GM18498 (cell line): ENCODE measurements at regions not wholly inside any gene's neighbourhood (a gene's known extent, or its start where the extent isn't known, plus 50 kb on each side); places are given as distances from the start of the nearest gene placed in this dataset.

Experiments
- ATAC-seq: cut with Tn5 transposase; IDR thresholded peaks from one replicate; pipeline ENCODE4 v1.9.1; 2021; ENCODE audit warnings: mild to moderate bottlenecking, moderate library complexity; ENCODE audit not compliant: unreplicated experiment

DNA sequence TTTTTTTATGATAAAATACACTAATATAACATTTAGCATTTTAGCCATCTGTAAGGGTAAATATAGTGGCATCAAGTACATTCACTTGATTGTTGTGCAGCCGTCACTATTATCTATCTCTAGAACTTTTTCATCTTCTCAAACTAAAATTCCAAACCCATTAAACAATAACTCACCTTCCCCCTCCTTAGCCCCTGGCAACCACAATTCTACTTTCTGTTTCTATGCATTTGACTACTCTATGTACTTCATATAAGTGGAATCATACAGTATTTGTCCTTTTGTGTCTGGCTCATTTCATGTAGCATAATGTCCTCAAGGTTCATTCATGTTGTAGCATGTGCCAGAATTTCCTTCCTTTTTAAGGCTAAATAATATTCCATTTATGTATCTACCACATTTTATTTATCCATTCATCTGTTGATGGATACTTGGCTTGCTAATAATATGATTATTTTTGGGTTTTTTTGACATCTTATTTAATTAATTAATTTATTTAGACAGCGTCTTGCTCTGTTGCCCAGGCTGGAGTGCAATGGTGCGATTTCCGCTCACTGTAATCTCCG is 69.6 kb upstream of the MACF1 start:
- no peak for ATAC-seq

GRCh38 chr1:39136638-39137037 is 67.9 kb upstream of the MACF1 start:
- no peak for ATAC-seq

DNA sequence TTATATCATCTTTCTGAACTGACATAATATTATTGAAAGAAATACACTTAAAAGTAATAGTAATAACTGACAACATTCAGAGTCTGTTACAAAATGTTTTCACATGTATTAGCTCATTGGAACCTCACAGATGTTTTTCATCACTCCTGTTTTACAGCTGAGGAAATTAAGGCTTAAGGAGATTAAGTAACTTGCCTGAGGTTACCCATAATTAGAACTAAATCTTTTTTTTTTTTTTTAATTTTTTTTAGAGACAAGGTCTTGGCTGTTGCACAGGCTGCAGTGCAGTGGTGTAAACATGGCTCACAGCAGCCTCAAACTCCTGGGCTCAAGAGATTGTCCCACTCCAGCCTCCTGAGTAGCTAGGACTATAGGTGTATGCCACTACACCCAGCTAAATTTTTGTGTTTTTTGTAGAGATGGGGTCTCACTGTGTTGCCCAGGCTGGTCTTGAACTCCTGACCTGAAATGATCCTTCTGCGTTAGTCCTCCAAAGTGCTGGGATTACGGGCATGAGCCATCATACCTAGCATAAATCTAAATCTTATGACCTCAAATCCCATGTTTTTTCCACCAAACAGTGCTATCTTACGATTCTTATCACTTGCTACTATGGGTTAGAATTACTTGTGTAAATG is 64.7 kb upstream of the MACF1 start:
- ATAC-seq: no peak

- no peak for ATAC-seq
Measured at GRCh38 chr1:39141925-39142324, 62.6 kb upstream of the MACF1 start.

- ATAC-seq: no peak
Measured at GRCh38 chr1:39142401-39143060, 62.0 kb upstream of the MACF1 start.

- ATAC-seq: no peak
Measured at GRCh38 chr1:39144924-39145323, 59.6 kb upstream of the MACF1 start.

DNA sequence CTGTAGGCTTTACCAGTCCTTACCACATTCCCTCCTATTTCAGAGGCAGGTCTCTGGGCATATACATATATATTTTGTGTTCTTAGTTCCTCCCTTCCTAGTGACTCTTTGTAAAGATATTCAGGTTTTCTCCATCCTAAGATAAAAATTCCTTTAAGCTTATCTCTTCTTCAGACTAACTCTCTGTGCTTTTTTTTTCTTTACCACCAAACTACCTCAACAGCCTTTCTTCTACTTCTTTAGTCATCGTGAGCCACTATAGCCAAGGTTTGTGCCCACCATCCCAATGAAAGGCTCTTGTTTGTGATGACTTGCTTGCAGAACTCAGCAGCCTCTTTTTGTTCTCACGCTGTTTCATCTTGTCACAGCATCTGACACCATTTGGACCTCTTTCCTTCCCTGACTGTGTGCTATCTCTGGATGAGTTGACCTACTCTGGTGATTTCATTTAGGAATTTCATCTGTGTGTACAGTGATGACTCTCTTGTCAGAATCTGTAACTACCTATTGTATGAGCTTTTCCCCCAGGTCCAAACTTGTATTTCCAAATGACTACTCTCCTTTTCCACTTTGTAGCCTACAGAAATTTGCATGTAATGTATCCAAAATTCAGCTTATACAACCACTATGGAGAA is 59.0 kb upstream of the MACF1 start:
- ATAC-seq: no peak

- ATAC-seq: no peak
Measured at GRCh38 chr1:39146681-39147080, 57.8 kb upstream of the MACF1 start.

GRCh38 chr1:39147099-39148025 is 57.1 kb upstream of the MACF1 start:
- no peak for ATAC-seq

GRCh38 chr1:39148942-39149341 is 55.6 kb upstream of the MACF1 start:
- ATAC-seq: no peak

- no peak for ATAC-seq
Measured at GRCh38 chr1:39149509-39149908, 55.0 kb upstream of the MACF1 start.

- ATAC-seq: no peak
Measured at GRCh38 chr1:39150779-39151178, 53.7 kb upstream of the MACF1 start.

DNA sequence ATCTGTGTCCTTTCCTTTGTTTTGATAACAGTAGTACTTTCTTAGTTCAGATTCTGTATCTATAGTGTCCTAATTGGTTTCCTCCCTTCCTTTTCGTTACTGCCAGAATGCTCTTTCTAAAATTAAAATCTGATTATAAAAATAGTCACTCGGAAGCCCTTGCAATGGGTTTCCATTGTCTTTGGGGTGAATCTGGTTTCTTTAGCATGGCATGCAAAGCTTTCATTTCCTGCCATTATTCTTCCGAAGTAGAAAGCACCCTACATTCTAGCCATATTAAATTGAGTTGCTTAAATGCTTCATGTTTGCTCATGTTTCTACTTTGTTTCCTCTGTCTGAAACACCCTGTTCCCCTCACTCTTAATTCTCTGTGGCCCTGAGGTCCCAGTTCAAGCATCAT is 53.2 kb upstream of the MACF1 start:
- no peak for ATAC-seq

DNA sequence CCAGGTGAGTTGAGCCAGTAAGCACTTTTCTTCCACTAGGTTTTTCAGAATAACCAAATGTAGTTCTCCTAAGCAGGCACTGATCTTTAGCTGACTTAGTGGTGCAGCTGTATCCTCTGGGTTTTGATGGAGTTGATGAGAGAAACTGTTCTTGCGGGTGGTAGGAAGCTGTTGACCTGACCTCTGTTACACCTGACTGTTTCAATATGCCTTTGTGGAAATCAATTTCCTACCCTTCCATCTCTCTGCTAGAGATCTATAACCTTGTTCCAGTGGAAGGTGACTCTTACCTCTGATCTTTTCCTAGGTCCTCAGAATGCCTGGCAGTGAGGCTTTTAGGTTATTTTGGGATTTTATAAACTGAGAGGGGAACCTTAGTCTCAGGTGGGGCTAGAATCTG is 51.6 kb upstream of the MACF1 start:
- ATAC-seq: no peak

- ATAC-seq: no peak
Measured at GRCh38 chr1:39153684-39154083, 50.8 kb upstream of the MACF1 start.

DNA sequence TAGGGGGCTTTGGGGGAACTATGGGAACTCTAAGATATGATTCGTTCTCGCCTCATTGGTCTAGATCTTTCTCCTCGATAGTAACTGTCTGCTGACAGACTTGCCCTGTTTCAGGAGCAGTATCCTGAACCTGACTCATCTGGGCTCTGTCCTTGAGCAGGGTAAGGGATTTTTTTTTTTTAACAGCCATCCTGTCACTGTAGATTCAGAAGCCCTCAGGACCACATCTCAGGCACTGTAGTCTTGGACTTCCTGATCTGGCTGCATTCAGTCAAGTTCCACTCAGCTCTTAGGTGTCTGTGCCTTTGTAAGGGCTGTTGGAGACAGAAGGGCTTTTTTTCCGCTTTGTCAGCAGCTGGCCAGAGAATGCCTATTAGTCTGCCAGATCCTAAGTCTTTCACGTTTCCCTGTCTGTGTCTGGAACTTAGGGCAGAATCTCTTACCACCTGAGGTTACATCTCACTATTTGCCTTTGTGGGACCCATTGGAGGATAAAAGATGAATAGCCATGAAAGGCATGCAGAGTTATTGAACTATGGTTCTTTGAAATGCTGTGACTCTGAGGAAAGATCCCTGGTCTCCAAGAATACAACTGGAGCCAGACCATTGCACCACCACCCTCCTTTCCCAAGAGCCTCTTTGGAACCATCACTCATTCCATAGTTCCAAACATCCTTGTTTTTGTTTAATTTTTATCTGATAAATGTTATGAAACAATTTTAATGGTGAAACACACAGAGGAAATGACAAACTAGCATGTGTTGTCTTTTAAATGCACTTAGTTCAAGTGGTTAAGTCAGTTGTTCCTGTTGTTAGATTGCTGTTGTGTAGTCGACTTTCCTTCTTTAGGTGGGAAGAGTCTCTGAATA is 49.7 kb upstream of the MACF1 start:
- no peak for ATAC-seq
